ENCODE measurements at regions not wholly inside any gene's neighbourhood (a gene's known extent, or its start where the extent isn't known, plus 50 kb on each side); places are given as distances from the start of the nearest gene placed in this dataset.

- Histone ChIP-seq H3K4me3 (ENCODE audit: low read depth in 1 of 3, low read length in 3 of 3) (no peak overlapping the region), H3K9ac (ENCODE audit: low read depth in 1 of 2, low read length in 2 of 2) (no peak overlapping the region), H3K36me3 (ENCODE audit: control insufficient read depth in 4 of 4, insufficient read depth in 3 of 4, low read depth in 1 of 4, low read length in 3 of 4) (no peaks in the 10 kb centered on the region), H3K27ac (ENCODE audit: low read depth in 1 of 2, low read length in 2 of 2) (no peak overlapping the region), H3K9me3 (ENCODE audit: control insufficient read depth in 4 of 4, low read length in 3 of 4) (no peaks in the 10 kb centered on the region), H3K4me1 (ENCODE audit: control insufficient read depth in 4 of 4, insufficient read depth in 4 of 4, low read length in 3 of 4) (no peaks in the 10 kb centered on the region), H3K27me3 (ENCODE audit: control insufficient read depth in 4 of 4, insufficient read depth in 4 of 4, low read length in 3 of 4) (peaks cover 0 to 3% (median 1%) of the 10 kb centered on the region in 4 donors)
- TF ChIP-seq CTCF (IDR thresholded peaks at IDR 0.05; ENCODE audit: low read depth, low read length, missing input control) (no peak), YY1 (IDR thresholded peaks at IDR 0.05) (no peak), HNF4A (conservative IDR thresholded peaks at IDR 0.05) (no peak), HNF4G (IDR thresholded peaks at IDR 0.05) (no peak), GABPA (IDR thresholded peaks at IDR 0.05 in 1 of 2, conservative IDR thresholded peaks at IDR 0.05 in 1 of 2) (no peak), NR2F2 (IDR thresholded peaks at IDR 0.05) (no peak), FOXA1 (IDR thresholded peaks at IDR 0.05) (no peak), FOXA2 (IDR thresholded peaks at IDR 0.05) (no peak), ATF3 (IDR thresholded peaks at IDR 0.05) (no peak), REST (IDR thresholded peaks at IDR 0.05) (no peak), ZBTB33 (IDR thresholded peaks at IDR 0.05) (no peak), JUND (IDR thresholded peaks at IDR 0.05) (no peak), RAD21 (IDR thresholded peaks at IDR 0.05) (no peak), TAF1 (conservative IDR thresholded peaks at IDR 0.05) (no peak), SP1 (IDR thresholded peaks at IDR 0.05) (no peak)
- no peak for DNase-seq (ENCODE audit: low spot score)
These were observed 286.4 kb upstream of the TNC start for GRCh38 chr9:115404311-115404710.

GRCh38 chr9:115411516-115411915 lies 293.6 kb upstream of the TNC start:
- WGBS: 94% methylated on average over 1 of the region's 1 CpG
- no peaks in the 10 kb centered on the region for H3K9me3 ChIP-seq (ENCODE audit: control insufficient read depth in 4 of 4, low read length in 3 of 4)
- H3K9ac ChIP-seq (ENCODE audit: low read depth in 1 of 2, low read length in 2 of 2): no peak overlapping the region
- H3K27ac ChIP-seq (ENCODE audit: low read depth in 1 of 2, low read length in 2 of 2): no peak overlapping the region
- DNase-seq (ENCODE audit: low spot score): no peak
- H3K27me3 ChIP-seq (ENCODE audit: control insufficient read depth in 4 of 4, insufficient read depth in 4 of 4, low read length in 3 of 4): peaks cover 0 to 3% (median 0%) of the 10 kb centered on the region in 4 donors
- no peaks in the 10 kb centered on the region for H3K4me1 ChIP-seq (ENCODE audit: control insufficient read depth in 4 of 4, insufficient read depth in 4 of 4, low read length in 3 of 4)
- no peaks in the 10 kb centered on the region for H3K36me3 ChIP-seq (ENCODE audit: control insufficient read depth in 4 of 4, insufficient read depth in 3 of 4, low read depth in 1 of 4, low read length in 3 of 4)
- H3K4me3 ChIP-seq (ENCODE audit: low read depth in 1 of 3, low read length in 3 of 3): no peak overlapping the region
- TF ChIP-seq SP1 (IDR thresholded peaks at IDR 0.05) (no peak), GABPA (IDR thresholded peaks at IDR 0.05 in 1 of 2, conservative IDR thresholded peaks at IDR 0.05 in 1 of 2) (no peak), TAF1 (conservative IDR thresholded peaks at IDR 0.05) (no peak), CTCF (IDR thresholded peaks at IDR 0.05; ENCODE audit: low read depth, low read length, missing input control) (no peak), HNF4G (IDR thresholded peaks at IDR 0.05) (no peak), YY1 (IDR thresholded peaks at IDR 0.05) (no peak), FOXA1 (IDR thresholded peaks at IDR 0.05) (no peak), REST (IDR thresholded peaks at IDR 0.05) (no peak), ZBTB33 (IDR thresholded peaks at IDR 0.05) (no peak), JUND (IDR thresholded peaks at IDR 0.05) (no peak), HNF4A (conservative IDR thresholded peaks at IDR 0.05) (no peak), NR2F2 (IDR thresholded peaks at IDR 0.05) (no peak)

All from liver (tissue), 8 donors.